K562 (cell line): ENCODE measurements at regions not wholly inside any gene's neighbourhood (a gene's known extent, or its start where the extent isn't known, plus 50 kb on each side); places are given as distances from the start of the nearest gene placed in this dataset.

Experiments used
- CHD1 ChIP-seq: fragments of 200-600 bp; sonication (generic); IDR thresholded peaks from one replicate; pipeline ENCODE4 v1.6.1; 2012; ENCODE audit warnings: mild to moderate bottlenecking, moderate library complexity, low read length, inconsistent platforms
- FOXA3 ChIP-seq, 2 experiments: fragments of 450-650 bp in 1 of 2; sonication (generic) in 1 of 2; formaldehyde crosslinking; IDR thresholded peaks in 1 of 2; conservative IDR thresholded peaks in 1 of 2; 2 replicates each; pipeline versions ENCODE4 v1.4.0 to v1.8.0; 2020 to 2022; ENCODE audit warnings: mild to moderate bottlenecking in 2 of 2, missing genetic modification reagents in 1 of 2
- FOXP4 ChIP-seq: sonication (generic); formaldehyde crosslinking; IDR thresholded peaks from 2 replicates; pipeline ENCODE4 v1.8.0; 2022; ENCODE audit warnings: mild to moderate bottlenecking, missing genetic modification reagents, borderline replicate concordance
- GABPA ChIP-seq: fragments of 200-800 bp; sonication (Bioruptor generic); conservative IDR thresholded peaks from 2 replicates; pipeline ENCODE4 v1.6.1; 2016; ENCODE audit warnings: low read depth, missing genetic modification characterization, missing compliant biosample characterization
- HCFC1 ChIP-seq: IDR thresholded peaks from 2 replicates; pipeline ENCODE4 v1.6.1; 2012; ENCODE audit warnings: low read depth, low read length, improper control_type of control experiment
- MBD2 ChIP-seq: sonication (generic); IDR thresholded peaks from 2 replicates; pipeline ENCODE4 v1.6.1; 2016; ENCODE audit warnings: low read depth, borderline replicate concordance
- NRF1 ChIP-seq, 2 experiments: fragments of 450-650 bp; IDR thresholded peaks in 1 of 2; conservative IDR thresholded peaks in 1 of 2; 2 replicates each; pipeline ENCODE4 v1.6.1; 2014; ENCODE audit warnings: mild to moderate bottlenecking in 2 of 2
- OTX1 ChIP-seq: fragments of 450-650 bp; formaldehyde crosslinking; IDR thresholded peaks from 2 replicates; pipeline ENCODE4 v1.4.0; 2022; ENCODE audit warnings: mild to moderate bottlenecking
- PHF8 ChIP-seq: fragments of 200-600 bp; sonication (generic); IDR thresholded peaks from 2 replicates; pipeline ENCODE4 v1.6.1; 2012; ENCODE audit warnings: mixed run types, mild to moderate bottlenecking, inconsistent platforms, low read length, moderate library complexity, borderline replicate concordance
- PRMT5 ChIP-seq: sonication (generic); formaldehyde crosslinking; IDR thresholded peaks from 2 replicates; pipeline ENCODE4 v1.5.0; 2020; ENCODE audit warnings: missing genetic modification reagents
- SIN3B ChIP-seq: fragments of 450-650 bp; IDR thresholded peaks from 2 replicates; pipeline ENCODE4 v1.6.1; 2017; ENCODE audit warnings: low read depth, mild to moderate bottlenecking, moderate library complexity
- WHSC1 ChIP-seq: IDR thresholded peaks from one replicate; pipeline ENCODE4 v1.6.1; 2012; ENCODE audit warnings: low read length, control low read depth, inconsistent platforms
- ZKSCAN8 ChIP-seq: fragments of 200-800 bp; sonication (Bioruptor generic); IDR thresholded peaks from 2 replicates; pipeline ENCODE4 v1.6.1; 2016; ENCODE audit warnings: missing genetic modification characterization, missing compliant biosample characterization
- TF ChIP-seq, protein P1 (sequence below): sonication (generic); formaldehyde crosslinking; IDR thresholded peaks from 2 replicates; pipeline ENCODE4 v1.8.0; 2022; ENCODE audit warnings: missing genetic modification reagents, mild to moderate bottlenecking, borderline replicate concordance
- TF ChIP-seq, protein P2 (sequence below), 2 experiments: IDR thresholded peaks; 2 replicates each; pipeline ENCODE4 v1.6.1; 2011; ENCODE audit warnings: borderline replicate concordance in 1 of 2, control low read depth in 1 of 2, low read depth in 1 of 2, low read length in 1 of 2, mild to moderate bottlenecking in 1 of 2, mixed read lengths in 1 of 2, moderate library complexity in 1 of 2; ENCODE audit not compliant: insufficient read depth in 1 of 2, insufficient read length in 1 of 2, poor library complexity in 1 of 2, severe bottlenecking in 1 of 2; ENCODE audit errors: extremely low read depth in 1 of 2
- TF ChIP-seq, protein P3 (sequence below), 2 experiments: fragments of 200-800 bp in 1 of 2; sonication (Bioruptor generic) in 1 of 2; sonication (generic) in 1 of 2; formaldehyde crosslinking in 1 of 2; IDR thresholded peaks in 1 of 2; conservative IDR thresholded peaks in 1 of 2; 2 replicates each; pipeline versions ENCODE4 v1.5.0 to v1.6.1; 2016 to 2020; ENCODE audit warnings: missing compliant biosample characterization in 1 of 2, missing genetic modification characterization in 1 of 2, missing genetic modification reagents in 1 of 2

DNA sequence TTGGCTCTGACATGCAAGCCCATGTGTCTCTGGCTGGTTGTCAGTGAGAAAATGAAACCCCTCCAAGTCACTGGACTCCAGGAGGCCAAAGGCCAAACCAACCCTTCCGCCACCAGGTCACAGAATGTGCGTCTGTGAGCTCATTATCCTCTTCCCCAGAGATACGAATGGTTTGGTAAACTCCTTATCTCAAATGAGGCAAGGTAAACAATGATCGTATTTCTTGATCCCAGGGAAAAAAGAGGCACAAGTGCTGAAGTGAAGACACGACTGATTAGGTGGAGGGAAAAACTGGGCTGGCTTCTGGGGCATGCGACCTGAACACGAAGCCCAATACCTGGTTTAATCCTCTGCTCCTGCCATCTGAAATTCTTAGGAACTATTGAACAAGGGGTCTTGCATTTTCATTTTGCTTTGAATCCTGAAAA lies 70.6 kb upstream of the ARID5B start (continued):
- TF ChIP-seq, protein P1, sequence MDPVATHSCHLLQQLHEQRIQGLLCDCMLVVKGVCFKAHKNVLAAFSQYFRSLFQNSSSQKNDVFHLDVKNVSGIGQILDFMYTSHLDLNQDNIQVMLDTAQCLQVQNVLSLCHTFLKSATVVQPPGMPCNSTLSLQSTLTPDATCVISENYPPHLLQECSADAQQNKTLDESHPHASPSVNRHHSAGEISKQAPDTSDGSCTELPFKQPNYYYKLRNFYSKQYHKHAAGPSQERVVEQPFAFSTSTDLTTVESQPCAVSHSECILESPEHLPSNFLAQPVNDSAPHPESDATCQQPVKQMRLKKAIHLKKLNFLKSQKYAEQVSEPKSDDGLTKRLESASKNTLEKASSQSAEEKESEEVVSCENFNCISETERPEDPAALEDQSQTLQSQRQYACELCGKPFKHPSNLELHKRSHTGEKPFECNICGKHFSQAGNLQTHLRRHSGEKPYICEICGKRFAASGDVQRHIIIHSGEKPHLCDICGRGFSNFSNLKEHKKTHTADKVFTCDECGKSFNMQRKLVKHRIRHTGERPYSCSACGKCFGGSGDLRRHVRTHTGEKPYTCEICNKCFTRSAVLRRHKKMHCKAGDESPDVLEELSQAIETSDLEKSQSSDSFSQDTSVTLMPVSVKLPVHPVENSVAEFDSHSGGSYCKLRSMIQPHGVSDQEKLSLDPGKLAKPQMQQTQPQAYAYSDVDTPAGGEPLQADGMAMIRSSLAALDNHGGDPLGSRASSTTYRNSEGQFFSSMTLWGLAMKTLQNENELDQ: no peak
- TF ChIP-seq PRMT5: no peak
- 0 out of 2 replicates have a peak, but pooled peaks have one; percentile 39 for TF ChIP-seq ZKSCAN8 (CRISPR knock-in tag)
- peak; percentile 23 to 24; a peak in 1 of 4 replicates for TF ChIP-seq NRF1 (conservative IDR thresholded peaks at IDR 0.05 in 1 of 2, IDR thresholded peaks at IDR 0.05 in 1 of 2)
- TF ChIP-seq, protein P2, sequence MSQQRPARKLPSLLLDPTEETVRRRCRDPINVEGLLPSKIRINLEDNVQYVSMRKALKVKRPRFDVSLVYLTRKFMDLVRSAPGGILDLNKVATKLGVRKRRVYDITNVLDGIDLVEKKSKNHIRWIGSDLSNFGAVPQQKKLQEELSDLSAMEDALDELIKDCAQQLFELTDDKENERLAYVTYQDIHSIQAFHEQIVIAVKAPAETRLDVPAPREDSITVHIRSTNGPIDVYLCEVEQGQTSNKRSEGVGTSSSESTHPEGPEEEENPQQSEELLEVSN (IDR thresholded peaks at IDR 0.05; ENCODE audit: borderline replicate concordance in 1 of 2, extremely low read depth in 1 of 2, insufficient read depth in 1 of 2, insufficient read length in 1 of 2, low read depth in 1 of 2, low read length in 1 of 2, poor library complexity in 1 of 2, severe bottlenecking in 1 of 2): peak; percentile 96 to 99
- no peak for TF ChIP-seq WHSC1
- peak; percentile 15; the same call in 1 of the 2 replicates for TF ChIP-seq HCFC1
- TF ChIP-seq GABPA (tag): peak; percentile 64
- TF ChIP-seq PHF8: no peak
- no peak for TF ChIP-seq SIN3B
- TF ChIP-seq MBD2: 0 out of 2 replicates have a peak, but pooled peaks have one; percentile 55
- no peak for TF ChIP-seq CHD1
- TF ChIP-seq, protein P3, sequence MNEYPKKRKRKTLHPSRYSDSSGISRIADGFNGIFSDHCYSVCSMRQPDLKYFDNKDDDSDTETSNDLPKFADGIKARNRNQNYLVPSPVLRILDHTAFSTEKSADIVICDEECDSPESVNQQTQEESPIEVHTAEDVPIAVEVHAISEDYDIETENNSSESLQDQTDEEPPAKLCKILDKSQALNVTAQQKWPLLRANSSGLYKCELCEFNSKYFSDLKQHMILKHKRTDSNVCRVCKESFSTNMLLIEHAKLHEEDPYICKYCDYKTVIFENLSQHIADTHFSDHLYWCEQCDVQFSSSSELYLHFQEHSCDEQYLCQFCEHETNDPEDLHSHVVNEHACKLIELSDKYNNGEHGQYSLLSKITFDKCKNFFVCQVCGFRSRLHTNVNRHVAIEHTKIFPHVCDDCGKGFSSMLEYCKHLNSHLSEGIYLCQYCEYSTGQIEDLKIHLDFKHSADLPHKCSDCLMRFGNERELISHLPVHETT (CRISPR knock-in tag; conservative IDR thresholded peaks at IDR 0.05 in 1 of 2, IDR thresholded peaks at IDR 0.05 in 1 of 2): peak in 1 of 2 experiments; percentile 54; a peak in 1 of 4 replicates
- TF ChIP-seq FOXA3 (CRISPR knock-in tag; conservative IDR thresholded peaks at IDR 0.05 in 1 of 2, IDR thresholded peaks at IDR 0.05 in 1 of 2): peak; percentile 86 to 91
- TF ChIP-seq FOXP4 (CRISPR knock-in tag): no peak; the same call in 1 of the 2 replicates
- TF ChIP-seq OTX1 (CRISPR knock-in tag): no peak
